ENCODE measurements at regions not wholly inside any gene's neighbourhood (a gene's known extent, or its start where the extent isn't known, plus 50 kb on each side); places are given as distances from the start of the nearest gene placed in this dataset.
A peak's percentile ranks its signal among the peaks of the same experiment; 100 is the strongest.

DNA sequence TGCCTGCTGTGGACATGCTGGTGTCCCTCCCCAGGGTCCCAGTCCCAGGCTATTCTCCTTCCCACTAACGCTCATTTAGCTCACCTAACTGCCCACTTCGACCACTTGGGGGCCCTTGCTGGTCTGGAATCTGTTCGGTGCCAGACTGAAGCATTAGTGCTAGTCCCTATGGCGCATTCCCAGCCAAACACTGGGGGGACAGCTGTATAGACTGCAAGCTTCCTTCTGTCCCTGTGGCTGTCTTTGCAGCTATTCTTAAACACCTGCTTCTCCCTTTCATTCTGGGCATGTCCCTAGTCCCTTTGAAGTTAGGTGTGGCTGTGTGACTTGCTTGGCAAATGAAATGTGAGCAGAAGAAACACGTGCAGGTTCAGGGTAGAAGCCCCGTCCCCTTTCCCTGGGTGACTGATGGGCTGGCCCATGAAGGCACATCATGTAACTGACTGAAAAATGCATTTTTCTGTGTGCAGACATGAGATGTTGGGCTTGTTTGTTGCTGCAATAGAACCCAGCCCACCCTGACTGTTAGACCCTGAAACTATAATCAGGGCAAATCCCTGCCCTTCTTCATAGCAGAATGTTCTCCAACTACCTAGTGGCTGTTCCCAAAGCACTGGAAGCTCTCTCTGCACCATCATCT is 134.4 kb downstream of the BARX1 start:
- no peaks in the 10 kb centered on the region for H3K36me3 ChIP-seq (ENCODE audit: control insufficient read depth, insufficient read depth, low read length)
- peak; percentile 74 for DNase-seq
- H3K4me3 ChIP-seq (ENCODE audit: low read length), result no peak overlapping the region
- H3K9ac ChIP-seq (ENCODE audit: extremely low read depth, low read length, poor library complexity, severe bottlenecking), result no peak overlapping the region
- H3K27me3 ChIP-seq (ENCODE audit: control insufficient read depth, insufficient read depth, low read length, poor library complexity, severe bottlenecking), result peaks cover 10% of the 10 kb centered on the region
- no peak overlapping the region for H3K27ac ChIP-seq (ENCODE audit: low read depth, low read length)
- no peak overlapping the region for H3K27ac Mint-ChIP-seq
- 67 to 68% methylated on average over 4 to 6 of the region's 6 CpGs for WGBS, 2 experiments (ENCODE audit: insufficient coverage in 1 of 2, insufficient read length in 1 of 2)
- H3K4me1 Mint-ChIP-seq, result no peaks in the 10 kb centered on the region
- H3K4me1 ChIP-seq (ENCODE audit: control insufficient read depth, insufficient read depth, low read length), result no peaks in the 10 kb centered on the region
- no peaks in the 10 kb centered on the region for H3K36me3 Mint-ChIP-seq (ENCODE audit: low read depth)
- H3K9me3 Mint-ChIP-seq, result peaks cover 22% of the 10 kb centered on the region
- H3K27me3 Mint-ChIP-seq (ENCODE audit: insufficient read depth), result peaks cover 33% of the 10 kb centered on the region
- TF ChIP-seq CTCF (conservative IDR thresholded peaks at IDR 0.05), result peak; percentile 61
- H3K9me3 ChIP-seq (ENCODE audit: control insufficient read depth, low read length), result no peaks in the 10 kb centered on the region
- H3K4me3 Mint-ChIP-seq, result no peak overlapping the region

DNA sequence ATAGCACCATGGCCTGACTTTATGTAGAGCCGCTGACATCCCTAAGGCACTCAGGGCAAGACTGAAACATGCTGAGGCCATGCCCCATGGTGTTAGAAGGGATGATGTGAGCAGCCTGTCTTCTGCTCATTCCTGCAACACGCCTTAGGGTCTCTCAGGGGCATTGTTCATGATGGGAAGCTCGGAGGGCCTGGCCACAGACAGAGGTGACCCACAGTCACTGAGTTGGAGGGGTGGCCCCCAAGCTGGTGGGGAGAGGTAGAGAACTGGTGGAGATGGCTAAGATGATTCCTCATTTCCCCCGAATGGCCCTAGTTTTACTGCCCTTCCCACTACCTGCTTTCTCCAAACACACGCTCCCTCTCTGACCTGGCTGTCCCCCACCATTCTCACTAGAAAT is 135.2 kb downstream of the BARX1 start:
- H3K9ac ChIP-seq (ENCODE audit: extremely low read depth, low read length, poor library complexity, severe bottlenecking), result no peak overlapping the region
- H3K36me3 Mint-ChIP-seq (ENCODE audit: low read depth), result no peaks in the 10 kb centered on the region
- DNase-seq, result no peak
- H3K27ac ChIP-seq (ENCODE audit: low read depth, low read length), result no peak overlapping the region
- H3K4me1 Mint-ChIP-seq, result no peaks in the 10 kb centered on the region
- H3K4me3 Mint-ChIP-seq, result no peak overlapping the region
- no peaks in the 10 kb centered on the region for H3K36me3 ChIP-seq (ENCODE audit: control insufficient read depth, insufficient read depth, low read length)
- no peak for TF ChIP-seq CTCF (conservative IDR thresholded peaks at IDR 0.05)
- 89 to 92% methylated on average over 3 to 5 of the region's 5 CpGs for WGBS, 2 experiments (ENCODE audit: insufficient coverage in 1 of 2, insufficient read length in 1 of 2)
- no peak overlapping the region for H3K4me3 ChIP-seq (ENCODE audit: low read length)
- H3K27me3 Mint-ChIP-seq (ENCODE audit: insufficient read depth), result peaks cover 29% of the 10 kb centered on the region
- no peaks in the 10 kb centered on the region for H3K4me1 ChIP-seq (ENCODE audit: control insufficient read depth, insufficient read depth, low read length)
- H3K9me3 Mint-ChIP-seq, result peaks cover 22% of the 10 kb centered on the region
- no peaks in the 10 kb centered on the region for H3K9me3 ChIP-seq (ENCODE audit: control insufficient read depth, low read length)
- H3K27ac Mint-ChIP-seq, result no peak overlapping the region
- peaks cover 10% of the 10 kb centered on the region for H3K27me3 ChIP-seq (ENCODE audit: control insufficient read depth, insufficient read depth, low read length, poor library complexity, severe bottlenecking)

DNA sequence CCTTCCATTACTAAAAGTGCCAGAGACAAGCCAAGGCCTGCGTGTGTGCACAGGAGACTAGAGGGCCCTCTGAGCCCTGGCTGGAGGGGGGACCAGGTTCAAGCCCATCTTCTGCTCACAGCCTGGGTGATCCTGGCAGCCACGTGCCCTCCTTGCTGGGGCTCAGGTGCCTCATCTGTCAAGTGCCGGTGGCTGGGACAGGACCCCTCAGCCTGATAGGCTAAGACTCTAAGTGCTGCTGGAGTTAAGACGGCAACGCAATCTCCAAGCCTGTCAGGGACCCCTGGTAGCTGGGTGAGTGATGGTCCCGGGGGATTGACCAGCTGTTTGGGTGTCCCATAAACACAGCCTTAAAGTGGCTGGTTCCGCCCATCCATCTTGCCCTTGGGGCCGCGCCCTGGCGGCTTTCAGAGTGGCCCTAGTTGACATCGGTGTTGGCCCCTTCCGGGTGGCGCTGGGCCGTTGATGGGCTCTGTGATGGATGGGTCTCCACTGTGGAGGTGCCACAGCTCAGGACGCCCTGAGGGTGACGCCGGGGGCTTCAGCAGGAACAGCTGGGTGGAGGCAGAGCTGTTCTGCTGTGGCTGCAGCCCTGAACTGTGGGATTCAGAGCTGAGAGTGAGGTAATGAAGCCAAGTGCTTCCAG is 136.2 kb downstream of the BARX1 start:
- Mint-ChIP-seq H3K4me3 (no peak overlapping the region), H3K4me1 (peaks cover 8% of the 10 kb centered on the region), H3K27ac (no peak overlapping the region), H3K27me3 (ENCODE audit: insufficient read depth) (peaks cover 25% of the 10 kb centered on the region), H3K9me3 (peaks cover 22% of the 10 kb centered on the region), H3K36me3 (ENCODE audit: low read depth) (no peaks in the 10 kb centered on the region)
- Histone ChIP-seq H3K4me3 (ENCODE audit: low read length) (no peak overlapping the region), H3K9ac (ENCODE audit: extremely low read depth, low read length, poor library complexity, severe bottlenecking) (no peak overlapping the region), H3K36me3 (ENCODE audit: control insufficient read depth, insufficient read depth, low read length) (no peaks in the 10 kb centered on the region), H3K27ac (ENCODE audit: low read depth, low read length) (no peak overlapping the region), H3K27me3 (ENCODE audit: control insufficient read depth, insufficient read depth, low read length, poor library complexity, severe bottlenecking) (peaks cover 10% of the 10 kb centered on the region), H3K9me3 (ENCODE audit: control insufficient read depth, low read length) (no peaks in the 10 kb centered on the region), H3K4me1 (ENCODE audit: control insufficient read depth, insufficient read depth, low read length) (peaks cover 3% of the 10 kb centered on the region)
- DNase-seq, result no peak
- 83 to 91% methylated on average over 13 to 17 of the region's 17 CpGs for WGBS, 2 experiments (ENCODE audit: insufficient coverage in 1 of 2, insufficient read length in 1 of 2)
- no peak for TF ChIP-seq CTCF (conservative IDR thresholded peaks at IDR 0.05)
